Neutrophil (primary cell): ENCODE measurements at regions not wholly inside any gene's neighbourhood (a gene's known extent, or its start where the extent isn't known, plus 50 kb on each side); places are given as distances from the start of the nearest gene placed in this dataset.

Experiments
- H3K27ac ChIP-seq: fragments of 200-600 bp; sonication (generic); 2 replicates; pipeline ENCODE4 v1.5.1; 2016; ENCODE audit warnings: mild to moderate bottlenecking, moderate library complexity
- H3K27me3 ChIP-seq: fragments of 200-600 bp; sonication (generic); 2 replicates; pipeline ENCODE4 v1.6.0; 2016; ENCODE audit warnings: mild to moderate bottlenecking
- H3K36me3 ChIP-seq: fragments of 200-600 bp; sonication (generic); 2 replicates; pipeline ENCODE4 v1.5.1; 2017
- H3K4me1 ChIP-seq, 2 experiments: fragments of 200-600 bp in 1 of 2; sonication (generic) in 1 of 2; 1 replicate in 1 of 2; 2 replicates in 1 of 2; pipeline versions ENCODE4 v1.5.1 to v1.6.1; 2013 to 2016; ENCODE audit warnings: low read depth in 1 of 2, low read length in 1 of 2, mild to moderate bottlenecking in 1 of 2, moderate library complexity in 1 of 2; ENCODE audit not compliant: control insufficient read depth in 1 of 2, insufficient read depth in 1 of 2
- H3K4me3 ChIP-seq, 2 experiments: fragments of 200-600 bp in 1 of 2; sonication (generic) in 1 of 2; 1 replicate in 1 of 2; 2 replicates in 1 of 2; pipeline ENCODE4 v1.5.1; 2013 to 2016; ENCODE audit warnings: low read depth in 1 of 2, low read length in 1 of 2, mild to moderate bottlenecking in 1 of 2, moderate library complexity in 1 of 2
- H3K9me3 ChIP-seq: fragments of 200-600 bp; sonication (generic); 2 replicates; pipeline ENCODE4 v1.5.1; 2016
- CTCF ChIP-seq: fragments of 200-600 bp; sonication (generic); IDR thresholded peaks from 2 replicates; pipeline ENCODE4 v1.5.1; 2016; ENCODE audit warnings: antibody characterized with exemption

- no peak for TF ChIP-seq CTCF
Observed at GRCh38 chr11:70669281-70669680, 271.0 kb downstream of the CTTN start.

GRCh38 chr11:70669871-70670675, 271.7 kb downstream of the CTTN start:
- Histone ChIP-seq H3K4me1 (no peaks in the 10 kb centered on the region), H3K4me3 (no peak overlapping the region), H3K36me3 (no peaks in the 10 kb centered on the region), H3K27ac (no peak overlapping the region), H3K27me3 (peaks cover 25% of the 10 kb centered on the region), H3K9me3 (no peaks in the 10 kb centered on the region)
- TF ChIP-seq CTCF, result no peak

More at GRCh38 chr11:70669281-70669680, 271.0 kb downstream of the CTTN start:
- Histone ChIP-seq H3K4me1 (no peaks in the 10 kb centered on the region), H3K27ac (no peak overlapping the region), H3K36me3 (no peaks in the 10 kb centered on the region), H3K9me3 (no peaks in the 10 kb centered on the region), H3K4me3 (no peak overlapping the region), H3K27me3 (peaks cover 32% of the 10 kb centered on the region)

GRCh38 chr11:70670676-70671034, 272.3 kb downstream of the CTTN start:
- H3K36me3 ChIP-seq, result no peaks in the 10 kb centered on the region
- no peak for TF ChIP-seq CTCF
- H3K27ac ChIP-seq, result no peak overlapping the region

DNA sequence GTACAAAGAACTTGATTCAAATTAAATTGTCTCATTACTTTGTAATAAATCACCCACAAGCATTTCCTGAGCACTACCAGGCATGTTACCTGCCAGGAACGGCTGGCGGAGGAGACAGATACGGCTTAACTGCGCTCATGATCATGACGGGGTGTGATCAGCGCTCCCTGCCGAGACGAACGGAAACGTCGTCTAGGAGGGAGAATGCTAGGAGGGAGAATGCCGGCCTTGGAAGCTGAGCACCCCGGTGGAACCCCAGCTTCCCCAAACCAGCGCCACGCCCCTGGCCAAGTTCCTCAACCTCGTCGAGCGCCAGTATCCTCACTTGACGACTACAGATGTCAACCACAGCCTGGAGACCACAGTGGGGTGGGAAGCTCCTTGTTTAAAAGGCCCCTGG, 272.8 kb downstream of the CTTN start:
- no peak overlapping the region for H3K4me3 ChIP-seq
- H3K9me3 ChIP-seq, result no peaks in the 10 kb centered on the region
- TF ChIP-seq CTCF, result no peak
- H3K27ac ChIP-seq, result no peak overlapping the region
- H3K36me3 ChIP-seq, result no peaks in the 10 kb centered on the region
- no peaks in the 10 kb centered on the region for H3K4me1 ChIP-seq
- H3K27me3 ChIP-seq, result peaks cover 24% of the 10 kb centered on the region

More at GRCh38 chr11:70670676-70671034, 272.3 kb downstream of the CTTN start:
- H3K4me1 ChIP-seq, result no peaks in the 10 kb centered on the region
- H3K9me3 ChIP-seq, result no peaks in the 10 kb centered on the region
- H3K4me3 ChIP-seq, result no peak overlapping the region
- peaks cover 25% of the 10 kb centered on the region for H3K27me3 ChIP-seq

- H3K9me3 ChIP-seq, result no peaks in the 10 kb centered on the region
- H3K27ac ChIP-seq, result no peak overlapping the region
- TF ChIP-seq CTCF, result no peak
- peaks cover 19% of the 10 kb centered on the region for H3K27me3 ChIP-seq
- H3K4me1 ChIP-seq, result no peaks in the 10 kb centered on the region
- no peaks in the 10 kb centered on the region for H3K36me3 ChIP-seq
- no peak overlapping the region for H3K4me3 ChIP-seq
Observed at GRCh38 chr11:70671611-70672010, 273.3 kb downstream of the CTTN start.
